Keratinocyte (primary cell): ENCODE measurements at regions not wholly inside any gene's neighbourhood (a gene's known extent, or its start where the extent isn't known, plus 50 kb on each side); places are given as distances from the start of the nearest gene placed in this dataset.

Source experiments
- DNase-seq: peaks from one replicate; pipeline ENCODE4 v3.0.0-alpha.2; 2011; ENCODE audit warnings: low read depth, missing footprints, low spot score
- FAIRE-seq: peaks from 2 replicates; lab custom pipeline; 2011; peaks lifted over from hg19 to GRCh38; lab: Jason Lieb, UNC
- H2AFZ ChIP-seq: 2 replicates; pipeline ENCODE4 v1.6.0; 2012; ENCODE audit warnings: low read length, control low read depth, inconsistent platforms; ENCODE audit not compliant: control insufficient read depth
- H3K27ac ChIP-seq: 2 replicates; pipeline ENCODE4 v1.5.1; 2011; ENCODE audit warnings: low read length; ENCODE audit not compliant: control insufficient read depth, insufficient read depth
- H3K27me3 ChIP-seq: 3 replicates; pipeline ENCODE4 v1.6.0; 2011; ENCODE audit warnings: low read length; ENCODE audit not compliant: control insufficient read depth, insufficient read depth; ENCODE audit errors: extremely low read depth
- H3K36me3 ChIP-seq, 2 experiments: 2 replicates in 1 of 2; 3 replicates in 1 of 2; pipeline ENCODE4 v1.5.1; 2011; ENCODE audit warnings: low read length in 2 of 2, mild to moderate bottlenecking in 1 of 2; ENCODE audit not compliant: control insufficient read depth in 2 of 2, insufficient read depth in 2 of 2; ENCODE audit errors: extremely low read depth in 1 of 2
- H3K4me1 ChIP-seq: 3 replicates; pipeline ENCODE4 v1.5.1; 2011; ENCODE audit warnings: low read length; ENCODE audit not compliant: control insufficient read depth, insufficient read depth; ENCODE audit errors: extremely low read depth
- H3K4me2 ChIP-seq: 3 replicates; pipeline ENCODE4 v1.6.0; 2011; ENCODE audit warnings: low read depth, low read length; ENCODE audit not compliant: control insufficient read depth, insufficient read depth; ENCODE audit errors: extremely low read depth
- H3K4me3 ChIP-seq, 3 experiments: fragments of 200-600 bp in 1 of 3; sonication (generic) in 1 of 3; 2 replicates in 2 of 3; 3 replicates in 1 of 3; pipeline ENCODE4 v1.5.1; 2011 to 2016; ENCODE audit warnings: low read length in 3 of 3, mild to moderate bottlenecking in 3 of 3, control low read depth in 2 of 3, inconsistent platforms in 1 of 3, low read depth in 1 of 3, mixed read lengths in 1 of 3, mixed run types in 1 of 3, moderate library complexity in 1 of 3; ENCODE audit not compliant: control insufficient read depth in 2 of 3, insufficient read depth in 2 of 3; ENCODE audit errors: extremely low read depth in 1 of 3
- H3K79me2 ChIP-seq: 2 replicates; pipeline ENCODE4 v1.6.0; 2012; ENCODE audit warnings: low read length; ENCODE audit not compliant: control insufficient read depth, insufficient read depth
- H3K9ac ChIP-seq: 3 replicates; pipeline ENCODE4 v1.6.0; 2011; ENCODE audit warnings: low read length; ENCODE audit not compliant: control insufficient read depth, insufficient read depth; ENCODE audit errors: extremely low read depth
- H3K9me1 ChIP-seq: 3 replicates; pipeline ENCODE4 v1.6.0; 2011; ENCODE audit warnings: low read length; ENCODE audit not compliant: control insufficient read depth, insufficient read depth; ENCODE audit errors: extremely low read depth
- H3K9me3 ChIP-seq: 2 replicates; pipeline ENCODE4 v1.5.1; 2012; ENCODE audit warnings: low read depth, low read length; ENCODE audit not compliant: control insufficient read depth
- H4K20me1 ChIP-seq: 3 replicates; pipeline ENCODE4 v1.6.0; 2011; ENCODE audit warnings: low read length; ENCODE audit not compliant: control insufficient read depth, insufficient read depth; ENCODE audit errors: extremely low read depth
- CTCF ChIP-seq, 3 experiments: IDR thresholded peaks in 1 of 3; conservative IDR thresholded peaks in 1 of 3; optimal IDR thresholded peaks in 1 of 3; 2 replicates in 2 of 3; 3 replicates in 1 of 3; pipeline versions ENCODE3 to v1.5.1; 2011; ENCODE audit warnings: low read length in 3 of 3, mild to moderate bottlenecking in 3 of 3, moderate library complexity in 2 of 3, control low read depth in 1 of 3, inconsistent platforms in 1 of 3; ENCODE audit not compliant: insufficient read depth in 2 of 3; ENCODE audit errors: extremely low read depth in 1 of 3
- EZH2 ChIP-seq: IDR thresholded peaks from one replicate; pipeline ENCODE4 v1.6.1; 2012; ENCODE audit warnings: inconsistent platforms, mild to moderate bottlenecking, low read length, moderate library complexity
- dilution Hi-C: fragments of 300-500 bp; cut with MboI; formaldehyde crosslinking; loops from one replicate; pipeline ENCODE4 v1.7.0; 2020; ENCODE audit warnings: low sequenced_read_pairs; ENCODE audit not compliant: extremely low pct_ligation_motif_present

GRCh38 chr12:107163413-107163812 lies 70.1 kb upstream of the CRY1 start:
- H3K9ac ChIP-seq: no peak overlapping the region
- no peaks in the 10 kb centered on the region for H3K36me3 ChIP-seq
- dilution Hi-C loops: no loop called here
- FAIRE-seq (no peak), DNase-seq (no peak)
- TF ChIP-seq EZH2 (no peak), CTCF (optimal IDR thresholded peaks at IDR 0.05 in 1 of 3, IDR thresholded peaks at IDR 0.05 in 1 of 3, conservative IDR thresholded peaks at IDR 0.05 in 1 of 3; ENCODE audit: extremely low read depth in 1 of 3, insufficient read depth in 2 of 3, low read length in 3 of 3) (no peak)
- H3K79me2 ChIP-seq: no peaks in the 10 kb centered on the region
- no peaks in the 10 kb centered on the region for H3K9me1 ChIP-seq
- no peak overlapping the region for H2AFZ ChIP-seq
- no peak overlapping the region for H3K4me3 ChIP-seq
- no peak overlapping the region for H3K27ac ChIP-seq
- no peak overlapping the region for H3K4me2 ChIP-seq
- peaks cover 3% of the 10 kb centered on the region for H3K27me3 ChIP-seq
- no peaks in the 10 kb centered on the region for H3K4me1 ChIP-seq
- no peaks in the 10 kb centered on the region for H3K9me3 ChIP-seq
- H4K20me1 ChIP-seq: no peaks in the 10 kb centered on the region

DNA sequence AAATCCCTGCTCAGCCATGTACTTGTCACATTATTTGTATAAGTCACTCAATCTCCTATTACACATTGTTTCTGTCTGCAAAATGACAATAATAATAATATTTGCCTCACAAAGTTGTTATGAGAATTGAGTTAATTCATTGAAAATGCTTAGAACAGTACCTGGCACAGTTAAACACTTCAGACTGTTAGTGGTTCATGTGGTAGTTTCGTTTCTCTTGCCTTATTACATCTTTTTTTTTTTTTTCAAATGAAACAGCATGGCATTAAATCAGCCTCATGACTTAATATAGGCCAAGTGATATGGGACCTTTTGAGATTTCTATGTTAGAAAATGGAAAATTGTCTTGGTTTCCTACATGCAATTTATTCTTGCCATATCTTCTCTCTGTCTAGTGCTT lies 71.0 kb upstream of the CRY1 start:
- H3K36me3 ChIP-seq: no peaks in the 10 kb centered on the region
- FAIRE-seq: no peak
- peaks cover 6% of the 10 kb centered on the region for H3K4me1 ChIP-seq
- no peaks in the 10 kb centered on the region for H3K9me1 ChIP-seq
- no peak overlapping the region for H3K27ac ChIP-seq
- H2AFZ ChIP-seq: no peak overlapping the region
- no peaks in the 10 kb centered on the region for H3K79me2 ChIP-seq
- no peaks in the 10 kb centered on the region for H4K20me1 ChIP-seq
- dilution Hi-C loops: no loop called here
- no peaks in the 10 kb centered on the region for H3K9me3 ChIP-seq
- H3K4me3 ChIP-seq: no peak overlapping the region
- H3K9ac ChIP-seq: no peak overlapping the region
- no peak overlapping the region for H3K4me2 ChIP-seq
- TF ChIP-seq CTCF (optimal IDR thresholded peaks at IDR 0.05 in 1 of 3, IDR thresholded peaks at IDR 0.05 in 1 of 3, conservative IDR thresholded peaks at IDR 0.05 in 1 of 3; ENCODE audit: extremely low read depth in 1 of 3, insufficient read depth in 2 of 3, low read length in 3 of 3): no peak
- no peak for TF ChIP-seq EZH2
- H3K27me3 ChIP-seq: peaks cover 3% of the 10 kb centered on the region
- no peak for DNase-seq
